RWPE2 (cell line): ENCODE measurements at regions not wholly inside any gene's neighbourhood (a gene's known extent, or its start where the extent isn't known, plus 50 kb on each side); places are given as distances from the start of the nearest gene placed in this dataset.
A peak's percentile ranks its signal among the peaks of the same experiment; 100 is the strongest.

Source experiments
- ATAC-seq: fragments of 200-7000 bp; cut with Tn5 transposase; 3 replicates; pipeline ENCODE4 v1.9.1; 2021; ENCODE audit warnings: low read depth
- DNase-seq: peaks from one replicate; pipeline ENCODE4 v3.0.0-alpha.2; 2020; ENCODE audit warnings: low spot score
- H3K27ac ChIP-seq: fragments of 450-650 bp; 2 replicates; pipeline ENCODE4 v1.5.1; 2017; ENCODE audit warnings: mild to moderate bottlenecking; ENCODE audit not compliant: poor library complexity, severe bottlenecking
- H3K27me3 ChIP-seq: fragments of 250-450 bp; sonication (Bioruptor Pico); 2 replicates; pipeline ENCODE4 v1.5.1; 2021; ENCODE audit warnings: mild to moderate bottlenecking, moderate library complexity; ENCODE audit not compliant: insufficient read depth, poor library complexity, severe bottlenecking
- H3K36me3 ChIP-seq: fragments of 250-450 bp; sonication (Bioruptor Pico); 2 replicates; pipeline ENCODE4 v1.5.1; 2020; ENCODE audit warnings: low read depth, mild to moderate bottlenecking, moderate library complexity
- H3K4me1 ChIP-seq: fragments of 250-450 bp; sonication (Bioruptor Pico); 2 replicates; pipeline ENCODE4 v1.5.1; 2021; ENCODE audit warnings: mild to moderate bottlenecking, moderate library complexity; ENCODE audit not compliant: insufficient read depth, poor library complexity, severe bottlenecking
- H3K4me3 ChIP-seq: fragments of 250-450 bp; sonication (Bioruptor Pico); 2 replicates; pipeline ENCODE4 v1.5.1; 2021; ENCODE audit warnings: mild to moderate bottlenecking, moderate library complexity; ENCODE audit not compliant: severe bottlenecking
- H3K9me3 ChIP-seq: fragments of 250-450 bp; sonication (Bioruptor Pico); 2 replicates; pipeline ENCODE4 v1.5.1; 2021; ENCODE audit warnings: mild to moderate bottlenecking, moderate library complexity; ENCODE audit not compliant: severe bottlenecking
- CTCF ChIP-seq: fragments of 450-650 bp; IDR thresholded peaks from one replicate; pipeline ENCODE4 v1.5.1; 2017; ENCODE audit warnings: mild to moderate bottlenecking, moderate library complexity; ENCODE audit not compliant: poor library complexity, severe bottlenecking

GRCh38 chr17:5780476-5780875, 196.2 kb upstream of the NLRP1 start:
- Histone ChIP-seq H3K27ac (no peak overlapping the region), H3K27me3 (no peaks in the 10 kb centered on the region), H3K4me3 (no peak overlapping the region), H3K9me3 (no peaks in the 10 kb centered on the region), H3K36me3 (no peaks in the 10 kb centered on the region), H3K4me1 (peaks cover 20% of the 10 kb centered on the region)
- TF ChIP-seq CTCF, result no peak
- ATAC-seq, result no peak
- no peak for DNase-seq

- Histone ChIP-seq H3K27ac (no peak overlapping the region), H3K4me1 (peaks cover 19% of the 10 kb centered on the region), H3K4me3 (no peak overlapping the region), H3K9me3 (no peaks in the 10 kb centered on the region), H3K27me3 (no peaks in the 10 kb centered on the region), H3K36me3 (no peaks in the 10 kb centered on the region)
- no peak for DNase-seq
- no peak for ATAC-seq
- TF ChIP-seq CTCF, result no peak
Observed at GRCh38 chr17:5781236-5781927, 197.1 kb upstream of the NLRP1 start.

GRCh38 chr17:5783269-5783668, 199.0 kb upstream of the NLRP1 start:
- Histone ChIP-seq H3K27ac (no peak overlapping the region), H3K4me3 (no peak overlapping the region), H3K36me3 (no peaks in the 10 kb centered on the region), H3K27me3 (no peaks in the 10 kb centered on the region), H3K9me3 (no peaks in the 10 kb centered on the region), H3K4me1 (peaks cover 15% of the 10 kb centered on the region)
- no peak for ATAC-seq
- DNase-seq, result no peak
- TF ChIP-seq CTCF, result no peak

- H3K9me3 ChIP-seq, result no peaks in the 10 kb centered on the region
- DNase-seq (no peak), ATAC-seq (no peak)
- H3K27me3 ChIP-seq, result no peaks in the 10 kb centered on the region
- H3K4me3 ChIP-seq, result no peak overlapping the region
- H3K4me1 ChIP-seq, result peaks cover 15% of the 10 kb centered on the region
- no peak overlapping the region for H3K27ac ChIP-seq
- TF ChIP-seq CTCF, result no peak
- H3K36me3 ChIP-seq, result no peaks in the 10 kb centered on the region
Observed at GRCh38 chr17:5783851-5784250, 199.5 kb upstream of the NLRP1 start.

- TF ChIP-seq CTCF, result no peak
- DNase-seq, result no peak
- peaks cover 15% of the 10 kb centered on the region for H3K4me1 ChIP-seq
- H3K4me3 ChIP-seq, result no peak overlapping the region
- ATAC-seq, result peak; percentile 52; the same call in 2 of the 3 replicates
- no peaks in the 10 kb centered on the region for H3K36me3 ChIP-seq
- H3K27me3 ChIP-seq, result no peaks in the 10 kb centered on the region
- no peaks in the 10 kb centered on the region for H3K9me3 ChIP-seq
- peak overlapping the region; percentile 56 for H3K27ac ChIP-seq
Observed at GRCh38 chr17:5784791-5785190, 200.5 kb upstream of the NLRP1 start.
